IMR-90 (cell line): ENCODE measurements at regions not wholly inside any gene's neighbourhood (a gene's known extent, or its start where the extent isn't known, plus 50 kb on each side); places are given as distances from the start of the nearest gene placed in this dataset.

ENCODE experiments used
- ATAC-seq: fragments of 200-7000 bp; cut with Tn5 transposase; 2 replicates; pipeline ENCODE4 v1.9.1; 2020; ENCODE audit warnings: low read depth, mild to moderate bottlenecking, moderate library complexity
- BruUV-seq: library from RNA; stranded (reverse); fragments of 400-500 nt; replicated peaks from 2 replicates; lab custom pipeline; 2021; lab: Mats Ljungman, UMichigan
- CTCF ChIA-PET: fragments of 300-600 bp; formaldehyde crosslinking; extraction: SDS; loops from one replicate; lab custom pipeline; 2021; ENCODE audit warnings: antibody characterized with exemption; lab: Yijun Ruan, JAX
- POLR2A ChIA-PET: fragments of 300-600 bp; sonication (Branson Sonifier 250); formaldehyde crosslinking; loops from one replicate; lab custom pipeline; 2022; ENCODE audit warnings: antibody characterized with exemption; ENCODE audit not compliant: unreplicated experiment; lab: Charles Lee
- DNase-seq: peaks from one replicate; pipeline ENCODE4 v3.0.0; 2013
- H2AFZ ChIP-seq: replicated peaks from 2 replicates; pipeline ENCODE3; 2013; ENCODE audit warnings: low read length, mild to moderate bottlenecking; ENCODE audit not compliant: poor library complexity
- H2AK5ac ChIP-seq: 2 replicates; pipeline ENCODE4 v1.6.1; 2013; ENCODE audit warnings: low read depth, low read length, inconsistent platforms
- H2AK9ac ChIP-seq: replicated peaks from 2 replicates; pipeline ENCODE3; 2013; ENCODE audit warnings: mild to moderate bottlenecking, low read depth, low read length, moderate library complexity; ENCODE audit not compliant: poor library complexity
- H2BK120ac ChIP-seq: 2 replicates; pipeline ENCODE4 v1.6.1; 2013; ENCODE audit warnings: low read depth, low read length, inconsistent platforms
- H2BK15ac ChIP-seq: 3 replicates; pipeline ENCODE4 v1.6.1; 2013; ENCODE audit warnings: low read depth, low read length, inconsistent platforms
- H2BK20ac ChIP-seq: 2 replicates; pipeline ENCODE4 v1.6.1; 2013; ENCODE audit warnings: low read depth, mild to moderate bottlenecking, inconsistent platforms, low read length, moderate library complexity
- H2BK5ac ChIP-seq: 2 replicates; pipeline ENCODE4 v1.6.1; 2013; ENCODE audit warnings: mild to moderate bottlenecking, low read depth, low read length, inconsistent platforms; ENCODE audit not compliant: poor library complexity, severe bottlenecking
- H3K14ac ChIP-seq: replicated peaks from 2 replicates; pipeline ENCODE4 v1.6.1; 2013; ENCODE audit warnings: low read depth, low read length, inconsistent platforms
- H3K18ac ChIP-seq: 2 replicates; pipeline ENCODE4 v1.6.1; 2013; ENCODE audit warnings: low read depth, low read length, control low read depth
- H3K23ac ChIP-seq: 2 replicates; pipeline ENCODE4 v1.6.1; 2013; ENCODE audit warnings: low read depth, low read length, inconsistent platforms
- H3K27ac ChIP-seq: 2 replicates; pipeline ENCODE4 v1.5.1; 2013; ENCODE audit warnings: mild to moderate bottlenecking, control low read depth, low read length; ENCODE audit not compliant: insufficient read depth
- H3K27me3 ChIP-seq: 2 replicates; pipeline ENCODE4 v1.6.1; 2013; ENCODE audit warnings: low read length; ENCODE audit not compliant: control insufficient read depth, insufficient read depth
- H3K36me3 ChIP-seq: 2 replicates; pipeline ENCODE4 v1.6.1; 2013; ENCODE audit warnings: low read length, mixed read lengths; ENCODE audit not compliant: control insufficient read depth, insufficient read depth
- H3K4ac ChIP-seq: 2 replicates; pipeline ENCODE4 v1.6.1; 2013; ENCODE audit warnings: low read depth, low read length, inconsistent platforms
- H3K4me1 ChIP-seq: 2 replicates; pipeline ENCODE4 v1.6.1; 2013; ENCODE audit warnings: low read length, mixed read lengths; ENCODE audit not compliant: control insufficient read depth, insufficient read depth
- H3K4me2 ChIP-seq: 2 replicates; pipeline ENCODE4 v1.6.1; 2013; ENCODE audit warnings: low read depth, mild to moderate bottlenecking, control low read depth, low read length, moderate library complexity
- H3K4me3 ChIP-seq: 2 replicates; pipeline ENCODE4 v1.5.1; 2013; ENCODE audit warnings: low read depth, mild to moderate bottlenecking, control low read depth, low read length, moderate library complexity; ENCODE audit not compliant: insufficient read depth
- H3K56ac ChIP-seq: 2 replicates; pipeline ENCODE4 v1.6.1; 2013; ENCODE audit warnings: low read length, inconsistent platforms; ENCODE audit not compliant: insufficient read depth; ENCODE audit errors: extremely low read depth
- H3K79me1 ChIP-seq, 2 experiments: 2 replicates each; pipeline ENCODE4 v1.6.1; 2013; ENCODE audit warnings: low read length in 2 of 2, inconsistent platforms in 1 of 2, low read depth in 1 of 2
- H3K9ac ChIP-seq: 2 replicates; pipeline ENCODE4 v1.6.1; 2013; ENCODE audit warnings: low read depth, low read length, control low read depth
- H3K9me1 ChIP-seq: 2 replicates; pipeline ENCODE4 v1.6.1; 2013; ENCODE audit warnings: low read length, inconsistent platforms; ENCODE audit not compliant: insufficient read depth
- H3K9me3 ChIP-seq: 2 replicates; pipeline ENCODE4 v1.6.1; 2013; ENCODE audit warnings: low read length; ENCODE audit not compliant: control insufficient read depth, insufficient read depth
- H4K20me1 ChIP-seq: 2 replicates; pipeline ENCODE4 v1.6.1; 2013; ENCODE audit warnings: low read length, inconsistent platforms; ENCODE audit not compliant: insufficient read depth
- H4K5ac ChIP-seq: 2 replicates; pipeline ENCODE4 v1.6.1; 2013; ENCODE audit warnings: mild to moderate bottlenecking, low read depth, low read length, control low read depth
- H4K8ac ChIP-seq, 2 experiments: 2 replicates each; pipeline ENCODE4 v1.6.1; 2013; ENCODE audit warnings: low read depth in 2 of 2, low read length in 2 of 2, control low read depth in 1 of 2, inconsistent platforms in 1 of 2
- H4K91ac ChIP-seq: 2 replicates; pipeline ENCODE4 v1.6.1; 2013; ENCODE audit warnings: low read depth, low read length, inconsistent platforms; ENCODE audit not compliant: insufficient read depth
- MAZ ChIP-seq: IDR thresholded peaks from 2 replicates; pipeline ENCODE4 v1.6.1; 2012; ENCODE audit warnings: low read depth, mild to moderate bottlenecking, low read length, improper control_type of control experiment, moderate library complexity, borderline replicate concordance
- NFE2L2 ChIP-seq: fragments of 150-350 bp; IDR thresholded peaks from 2 replicates; pipeline ENCODE4 v1.6.1; 2016; ENCODE audit warnings: low read depth, mild to moderate bottlenecking, low read length
- RCOR1 ChIP-seq: IDR thresholded peaks from 2 replicates; pipeline ENCODE4 v1.6.1; 2012; ENCODE audit warnings: mild to moderate bottlenecking, low read length, improper control_type of control experiment; ENCODE audit not compliant: insufficient replicate concordance
- WGBS, 2 experiments: methylation state at CpG; one replicate each; pipeline versions ENCODE4 v1.1.5 to v1.1.7; 2013; ENCODE audit warnings: missing lambda C conversion rate in 2 of 2; ENCODE audit not compliant: insufficient read length in 1 of 2; ENCODE audit errors: extremely low coverage in 2 of 2; 5-methylcytosine and 5-hydroxymethylcytosine counted together
- dilution Hi-C: fragments of 300-500 bp; cut with HindIII; formaldehyde crosslinking; loops from one replicate; pipeline ENCODE4 v1.14.3; 2018; ENCODE audit warnings: low sequenced_read_pairs; ENCODE audit not compliant: unreplicated experiment
- in situ Hi-C: fragments of 300-500 bp; cut with MboI; formaldehyde crosslinking; loops from 3 replicates; pipeline ENCODE4 v1.14.3; 2019; ENCODE audit warnings: low sequenced_read_pairs, inconsistent platforms, mixed read lengths
- intact Hi-C: fragments of 100-400 bp; cut with micrococcal nuclease; formaldehyde crosslinking; loops from 2 replicates; pipeline ENCODE4 v1.10.0; 2022
- TF ChIP-seq, protein P1 (sequence below): fragments of 150-350 bp; IDR thresholded peaks from 2 replicates; pipeline ENCODE4 v1.6.1; 2017; ENCODE audit warnings: mild to moderate bottlenecking, antibody characterized with exemption, low read length, low read depth

DNA sequence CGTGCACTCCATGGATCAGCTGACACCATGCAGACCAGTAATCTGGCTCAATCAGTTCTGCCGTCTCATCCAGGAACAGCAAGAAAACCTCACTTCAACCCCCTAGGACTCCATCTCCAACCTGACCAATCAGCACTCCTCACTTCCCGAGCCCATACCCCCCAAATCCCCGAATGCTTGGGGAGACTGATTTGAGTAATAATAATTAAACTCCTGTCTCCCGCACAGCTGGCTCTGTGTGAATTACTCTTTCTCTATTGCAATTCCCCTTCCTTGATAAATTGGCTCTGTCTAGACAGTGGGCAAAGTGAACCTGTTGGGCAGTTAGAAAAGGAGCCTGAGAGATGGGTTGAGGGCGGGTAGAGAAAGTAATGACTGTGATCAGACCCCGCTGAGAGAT is 320.0 kb downstream of the HAPSTR1 start:
- no peak overlapping the region for H4K91ac ChIP-seq
- CTCF ChIA-PET: no interaction called here
- TF ChIP-seq MAZ (no peak), RCOR1 (no peak), NFE2L2 (no peak)
- TF ChIP-seq, protein P1, sequence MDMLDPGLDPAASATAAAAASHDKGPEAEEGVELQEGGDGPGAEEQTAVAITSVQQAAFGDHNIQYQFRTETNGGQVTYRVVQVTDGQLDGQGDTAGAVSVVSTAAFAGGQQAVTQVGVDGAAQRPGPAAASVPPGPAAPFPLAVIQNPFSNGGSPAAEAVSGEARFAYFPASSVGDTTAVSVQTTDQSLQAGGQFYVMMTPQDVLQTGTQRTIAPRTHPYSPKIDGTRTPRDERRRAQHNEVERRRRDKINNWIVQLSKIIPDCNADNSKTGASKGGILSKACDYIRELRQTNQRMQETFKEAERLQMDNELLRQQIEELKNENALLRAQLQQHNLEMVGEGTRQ: no peak
- H3K9me3 ChIP-seq: peaks cover 3% of the 10 kb centered on the region
- H3K4me1 ChIP-seq: no peaks in the 10 kb centered on the region
- 63% methylated on average over 2 of the region's 7 CpGs; no CpG with 5 or more reads in 1 of the 2 experiments for WGBS, 2 experiments
- H2BK20ac ChIP-seq: no peak overlapping the region
- H3K23ac ChIP-seq: no peak overlapping the region
- no peak overlapping the region for H3K4me3 ChIP-seq
- H2BK120ac ChIP-seq: no peak overlapping the region
- no peak overlapping the region for H2BK15ac ChIP-seq
- no peak overlapping the region for H4K8ac ChIP-seq
- H3K27me3 ChIP-seq: no peaks in the 10 kb centered on the region
- H2BK5ac ChIP-seq: no peak overlapping the region
- dilution Hi-C loops (no loop called here), in situ Hi-C loops (no loop called here), intact Hi-C loops (no loop called here)
- no peak overlapping the region for H2AK9ac ChIP-seq
- DNase-seq (no peak), ATAC-seq (no peak)
- POLR2A ChIA-PET: no interaction called here
- H2AFZ ChIP-seq: no peak overlapping the region
- H3K4ac ChIP-seq: no peak overlapping the region
- H3K27ac ChIP-seq: no peak overlapping the region
- no peak overlapping the region for H3K14ac ChIP-seq
- no peaks in the 10 kb centered on the region for H3K79me1 ChIP-seq
- no peak overlapping the region for H3K56ac ChIP-seq
- no peak overlapping the region for H3K9ac ChIP-seq
- no peaks in the 10 kb centered on the region for H3K9me1 ChIP-seq
- H3K4me2 ChIP-seq: no peak overlapping the region
- H3K36me3 ChIP-seq: no peaks in the 10 kb centered on the region
- H3K18ac ChIP-seq: no peak overlapping the region
- BruUV-seq: no TSS peak
- no peak overlapping the region for H4K5ac ChIP-seq
- H4K20me1 ChIP-seq: no peaks in the 10 kb centered on the region
- no peak overlapping the region for H2AK5ac ChIP-seq
